GM04504 (cell line): ENCODE measurements at regions not wholly inside any gene's neighbourhood (a gene's known extent, or its start where the extent isn't known, plus 50 kb on each side); places are given as distances from the start of the nearest gene placed in this dataset.
"Not testable (repeated sequence)": the region's sequence is repeated elsewhere in the genome, so short reads cannot be mapped to it uniquely, and the experiment has no call there.

Experiments
- DNase-seq: peaks from one replicate; pipeline ENCODE4 v3.0.0-alpha.2; 2012; ENCODE audit warnings: low read depth

DNA sequence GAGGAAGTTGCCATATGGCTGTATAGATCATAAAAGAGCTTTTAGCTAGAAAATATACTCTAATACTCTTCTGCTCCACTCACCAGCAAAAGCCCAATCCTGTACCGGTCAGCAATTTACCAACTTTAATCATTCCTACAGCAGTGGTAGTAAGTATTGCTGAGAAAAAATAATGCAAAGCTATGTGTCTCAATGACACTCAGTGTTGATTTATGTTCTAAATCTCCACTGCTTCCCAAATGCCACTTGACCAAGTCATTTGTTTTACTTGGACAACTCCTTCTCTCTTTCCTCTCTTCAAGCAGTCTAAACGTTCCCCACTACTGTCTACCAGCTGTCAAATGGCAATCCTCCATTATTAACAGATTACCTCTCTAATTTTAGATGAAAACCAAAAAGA, 201.8 kb upstream of the GK2 start:
- DNase-seq, result no peak

DNA sequence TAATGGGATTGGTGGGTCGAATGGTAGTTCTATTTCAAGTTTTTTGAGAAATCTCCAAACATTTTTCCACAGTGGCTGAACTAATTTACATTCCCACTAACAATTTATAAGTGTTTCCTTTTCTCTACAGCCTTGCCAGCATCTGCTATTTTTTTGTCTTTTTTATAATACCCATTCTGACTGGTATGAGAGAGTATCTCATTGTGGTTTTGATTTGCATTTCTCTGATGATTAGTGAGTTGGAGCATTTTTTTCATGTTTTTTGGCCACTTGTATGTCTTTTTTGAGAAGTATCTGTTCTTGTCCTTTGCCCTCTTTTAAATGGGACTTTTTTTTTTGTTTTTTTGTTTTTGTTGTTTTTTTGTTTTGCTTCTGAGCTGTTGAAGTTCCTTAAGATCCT, 200.0 kb upstream of the GK2 start:
- no peak for DNase-seq

- no peak for DNase-seq
Observed at GRCh38 chr4:79604152-79604551, 196.1 kb upstream of the GK2 start.

- no peak for DNase-seq
Observed at GRCh38 chr4:79603681-79604080, 195.7 kb upstream of the GK2 start.

- no peak for DNase-seq
Observed at GRCh38 chr4:79599691-79600090, 191.7 kb upstream of the GK2 start.

DNA sequence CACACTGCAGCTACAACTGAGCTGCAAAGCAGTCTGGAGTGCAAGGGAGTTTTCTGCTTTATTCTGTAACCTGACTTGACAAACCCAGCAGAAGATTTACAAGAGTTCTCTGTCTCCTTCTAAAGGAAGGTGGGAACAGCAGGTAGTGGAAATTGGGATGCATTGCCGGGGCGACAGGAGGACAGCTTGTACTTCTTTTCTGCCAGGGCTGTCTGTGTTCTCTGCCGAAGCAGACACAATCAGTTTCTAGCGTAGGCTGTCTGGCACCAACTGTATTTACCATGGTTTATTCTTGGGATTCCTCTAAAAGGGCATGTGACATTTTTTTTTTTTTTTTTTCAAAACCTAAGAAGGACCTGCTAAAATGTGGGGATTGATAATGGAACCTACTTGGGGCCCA, 190.8 kb upstream of the GK2 start:
- DNase-seq, result no peak

GRCh38 chr4:79598214-79598613, 190.2 kb upstream of the GK2 start:
- DNase-seq, result no peak

- no peak for DNase-seq
Observed at GRCh38 chr4:79597266-79597665, 189.2 kb upstream of the GK2 start.

DNA sequence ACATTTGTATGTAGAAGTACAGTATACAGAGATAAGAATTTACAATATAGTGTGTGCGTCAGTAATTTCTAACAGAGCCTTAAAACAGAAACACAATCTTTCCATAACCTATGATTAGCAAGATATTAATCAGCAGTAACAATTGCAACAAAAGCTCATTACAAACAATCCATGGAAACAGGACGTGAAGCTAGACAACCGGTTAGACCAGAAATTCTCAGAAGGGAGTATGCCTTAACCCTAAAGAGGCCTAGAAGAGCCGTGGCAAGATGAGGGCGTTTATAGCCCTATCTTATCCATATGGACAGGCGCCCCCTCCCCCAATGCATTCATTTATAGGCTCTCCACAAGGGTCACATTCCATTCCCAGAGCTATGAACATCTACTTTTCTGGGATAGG, 184.2 kb upstream of the GK2 start:
- not testable (repeated sequence) for DNase-seq

DNA sequence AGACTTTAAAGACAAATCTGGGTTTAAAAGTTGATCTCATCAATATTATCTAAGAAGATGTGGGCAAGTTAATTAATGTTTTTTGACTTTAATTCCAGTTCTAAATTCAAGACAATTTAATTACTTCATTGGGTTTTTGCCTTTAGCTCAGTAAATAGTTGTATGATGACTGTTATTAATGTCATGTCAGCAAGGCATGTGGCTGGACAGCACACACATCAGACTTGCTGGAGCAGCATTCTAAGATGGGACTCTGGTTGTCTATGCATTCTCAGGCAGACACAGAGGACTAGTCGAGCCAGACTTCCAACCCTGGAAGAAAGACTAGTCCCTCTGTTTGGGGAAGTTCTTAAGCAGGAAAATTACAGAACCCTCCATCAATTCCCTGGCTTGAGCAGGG, 180.7 kb upstream of the GK2 start:
- DNase-seq, result no peak

GRCh38 chr4:79587207-79587606, 179.2 kb upstream of the GK2 start:
- not testable (repeated sequence) for DNase-seq

DNA sequence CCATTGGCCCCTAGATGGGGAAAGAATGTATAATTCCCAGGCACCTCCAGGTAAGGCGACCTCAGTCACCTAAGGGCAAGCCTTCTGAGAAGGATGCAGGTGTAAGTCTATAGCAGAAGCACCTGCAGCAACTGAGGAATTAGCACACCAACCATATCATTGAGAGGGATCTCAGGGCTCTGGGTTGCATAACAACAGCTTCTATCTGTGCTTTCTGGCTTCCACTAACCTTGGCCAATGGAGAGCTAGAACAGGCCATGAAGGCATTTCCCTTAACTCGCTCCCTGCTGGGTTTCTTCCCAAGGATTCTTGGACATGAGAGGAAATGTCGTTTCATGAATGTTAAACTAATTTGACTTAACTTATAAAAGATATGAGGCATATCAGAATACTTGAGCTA, 177.8 kb upstream of the GK2 start:
- no peak for DNase-seq

DNA sequence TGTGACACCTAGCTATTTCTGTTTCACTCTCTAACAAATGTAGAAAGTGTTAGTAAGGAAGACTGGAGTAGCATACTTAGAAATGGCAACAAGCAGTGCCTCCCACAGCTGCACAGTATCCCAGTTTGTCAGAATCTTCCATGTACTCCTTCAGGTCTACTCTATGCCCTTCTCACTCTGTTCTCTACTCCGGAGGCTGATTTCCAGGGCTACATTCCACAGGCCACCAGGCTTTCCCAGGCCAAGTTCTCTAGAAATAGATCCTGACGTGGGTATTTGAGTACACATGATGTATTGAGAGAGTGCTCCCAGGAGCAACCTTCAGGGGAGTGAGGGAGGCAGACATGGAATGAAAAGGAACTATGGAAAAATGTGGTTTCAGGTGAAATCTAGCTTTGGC, 177.3 kb upstream of the GK2 start:
- no peak for DNase-seq

DNA sequence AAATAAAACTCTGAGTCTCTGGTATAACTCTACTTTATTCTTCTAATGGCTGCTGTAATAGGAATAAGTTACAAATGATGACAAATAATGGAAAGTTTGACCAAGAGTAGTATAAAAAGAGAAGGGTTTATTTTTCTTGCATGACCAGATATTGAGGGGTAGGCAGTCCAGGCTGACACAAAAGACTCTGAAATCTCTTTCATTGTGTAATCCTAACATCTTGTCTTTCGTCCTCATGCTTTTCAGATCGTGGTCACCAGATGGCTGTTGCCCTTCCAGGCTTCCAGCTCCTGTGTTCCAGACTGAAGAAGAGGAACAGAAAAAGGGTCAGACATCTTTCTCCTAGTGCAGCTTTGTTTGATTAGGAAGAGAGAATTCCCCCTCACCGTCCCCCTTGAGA, 176.9 kb upstream of the GK2 start:
- no peak for DNase-seq

DNA sequence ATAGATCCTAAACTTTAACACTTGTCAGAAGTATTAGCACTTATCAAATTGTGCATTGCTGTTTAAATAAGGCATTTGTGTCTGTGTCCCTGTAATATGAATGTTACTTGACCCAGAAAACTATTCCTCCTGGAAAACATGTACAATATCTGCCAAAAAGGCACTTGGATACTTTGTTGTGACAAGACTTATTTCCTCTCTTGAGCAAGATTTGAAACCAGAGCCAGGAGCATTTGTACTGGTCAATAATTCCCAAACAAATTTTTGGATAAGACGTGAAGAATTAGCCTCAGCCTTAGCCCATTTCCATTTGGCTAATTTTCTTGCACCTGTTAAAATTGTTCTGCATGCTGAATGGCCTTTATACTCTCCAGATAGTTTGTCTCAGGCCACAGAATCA, 176.3 kb upstream of the GK2 start:
- DNase-seq, result no peak

- DNase-seq, result no peak
Observed at GRCh38 chr4:79578606-79579005, 170.6 kb upstream of the GK2 start.

DNA sequence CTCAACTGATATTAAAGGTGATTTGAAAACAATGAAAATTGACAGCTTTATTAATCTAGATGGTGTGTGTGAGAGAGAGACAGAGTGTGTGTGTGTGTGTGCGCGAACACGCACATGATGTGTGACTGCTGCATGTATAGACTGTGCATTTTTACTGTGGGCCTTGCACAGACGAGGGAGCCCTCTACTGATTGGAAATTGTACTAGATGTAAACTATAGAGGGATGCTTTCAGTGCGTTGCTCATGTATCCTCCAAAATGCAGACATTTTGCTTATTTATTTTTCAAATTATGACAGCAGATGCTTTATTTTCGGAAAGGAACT, 168.4 kb upstream of the GK2 start:
- no peak for DNase-seq

- no peak for DNase-seq
Observed at GRCh38 chr4:79575709-79576428, 167.8 kb upstream of the GK2 start.

GRCh38 chr4:79574741-79575451, 166.9 kb upstream of the GK2 start:
- DNase-seq, result no peak

DNA sequence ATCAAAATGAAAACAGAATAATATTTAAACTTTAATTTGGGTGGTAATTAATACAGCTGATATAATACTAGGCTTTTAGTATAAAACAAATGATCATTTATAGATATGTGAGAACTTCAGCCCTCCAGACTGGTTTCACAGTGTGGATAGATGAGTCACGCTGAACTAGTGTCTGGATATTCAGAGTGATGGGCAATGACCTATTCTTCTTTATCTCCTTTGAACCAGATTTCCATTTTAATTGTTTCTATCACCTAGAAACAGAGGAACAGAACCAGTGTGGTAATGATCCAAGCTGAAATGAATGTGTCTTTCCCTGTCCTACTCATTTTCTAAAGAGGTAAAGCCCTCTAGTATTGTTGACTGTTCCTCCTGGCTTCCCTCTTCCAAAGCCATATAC, 155.2 kb upstream of the GK2 start:
- DNase-seq, result no peak

GRCh38 chr4:79561751-79562150, 153.7 kb upstream of the GK2 start:
- DNase-seq, result no peak

DNA sequence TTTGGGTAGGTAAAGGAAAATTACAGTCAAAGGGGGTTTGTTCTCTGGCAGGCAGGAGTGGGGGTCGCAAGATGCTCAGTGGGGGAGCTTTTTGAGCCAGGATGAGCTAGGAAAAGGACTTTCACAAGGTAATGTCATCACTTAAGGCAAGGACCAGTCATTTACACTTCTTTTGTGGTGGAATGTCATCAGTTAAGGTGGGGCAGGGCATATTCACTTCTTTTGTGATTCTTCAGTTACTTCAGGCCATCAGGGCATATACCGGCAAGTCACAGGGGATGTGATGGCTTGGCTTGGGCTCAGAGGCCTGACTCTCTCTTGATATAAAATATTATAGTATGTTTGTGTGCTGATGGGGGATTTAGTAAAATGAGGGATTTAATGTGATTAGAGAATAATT, 151.4 kb upstream of the GK2 start:
- DNase-seq, result not testable (repeated sequence)

GRCh38 chr4:79552311-79552710, 144.3 kb upstream of the GK2 start:
- no peak for DNase-seq

- no peak for DNase-seq
Observed at GRCh38 chr4:79551555-79551954, 143.5 kb upstream of the GK2 start.
